Lung (tissue), 11 donors: ENCODE measurements at regions not wholly inside any gene's neighbourhood (a gene's known extent, or its start where the extent isn't known, plus 50 kb on each side); places are given as distances from the start of the nearest gene placed in this dataset.

Experiments used
- ATAC-seq: fragments of 200-7000 bp; cut with Tn5 transposase; one replicate; pipeline ENCODE4 v1.9.1; 2020; ENCODE audit warnings: moderate number of reproducible peaks; ENCODE audit not compliant: insufficient read depth, low FRiP score
- DNase-seq, 3 donors: peaks; one replicate each; pipeline ENCODE4 v3.0.0-alpha.2; 2013 to 2017
- H3K27ac ChIP-seq, 2 donors: one replicate each; pipeline ENCODE4 v1.5.1; 2013; ENCODE audit warnings: mild to moderate bottlenecking in 2 of 2, moderate library complexity in 2 of 2, control low read depth in 1 of 2, inconsistent platforms in 1 of 2, low read depth in 1 of 2, low read length in 1 of 2
- H3K27me3 ChIP-seq, 3 donors: one replicate each; pipeline ENCODE4 v1.5.1; 2013; ENCODE audit warnings: low read length in 2 of 3; ENCODE audit not compliant: control insufficient read depth in 3 of 3, insufficient read depth in 3 of 3
- H3K36me3 ChIP-seq, 4 donors: one replicate each; pipeline ENCODE4 v1.5.1; 2013; ENCODE audit warnings: low read length in 4 of 4, mild to moderate bottlenecking in 1 of 4, moderate library complexity in 1 of 4; ENCODE audit not compliant: control insufficient read depth in 4 of 4, insufficient read depth in 4 of 4
- H3K4me1 ChIP-seq, 5 donors: one replicate each; pipeline ENCODE4 v1.5.1; 2013; ENCODE audit warnings: low read length in 5 of 5, mild to moderate bottlenecking in 2 of 5, moderate library complexity in 1 of 5; ENCODE audit not compliant: control insufficient read depth in 5 of 5, insufficient read depth in 5 of 5
- H3K4me3 ChIP-seq: one replicate; pipeline ENCODE4 v1.5.1; 2013; ENCODE audit warnings: mild to moderate bottlenecking, control low read depth, moderate library complexity
- H3K9ac ChIP-seq, 2 donors: one replicate each; pipeline ENCODE4 v1.5.1; 2013; ENCODE audit warnings: low read length in 2 of 2, control low read depth in 1 of 2; ENCODE audit not compliant: insufficient read depth in 1 of 2
- H3K9me3 ChIP-seq, 4 donors: one replicate each; pipeline ENCODE4 v1.5.1; 2013; ENCODE audit warnings: low read length in 3 of 4, mild to moderate bottlenecking in 1 of 4, moderate library complexity in 1 of 4; ENCODE audit not compliant: control insufficient read depth in 4 of 4, insufficient read depth in 3 of 4
- CTCF ChIP-seq: IDR thresholded peaks from 2 replicates; pipeline ENCODE4 v1.5.1; 2012; ENCODE audit warnings: mild to moderate bottlenecking; ENCODE audit errors: control extremely low read depth, extremely low read depth
- WGBS, 2 donors: extraction: QIAGEN DNeasy Blood & Tissue Kit; methylation state at CpG; one replicate each; pipeline ENCODE4 v1.1.7; 2013; 5-methylcytosine and 5-hydroxymethylcytosine counted together
- donor health status: control.
- donor health status: control.
- donor health status: Bipolar disorder and iron deficiency.
- donor health status: healthy.
- donor health status: DM: yes; HTN: yes; CAD: no.

DNA sequence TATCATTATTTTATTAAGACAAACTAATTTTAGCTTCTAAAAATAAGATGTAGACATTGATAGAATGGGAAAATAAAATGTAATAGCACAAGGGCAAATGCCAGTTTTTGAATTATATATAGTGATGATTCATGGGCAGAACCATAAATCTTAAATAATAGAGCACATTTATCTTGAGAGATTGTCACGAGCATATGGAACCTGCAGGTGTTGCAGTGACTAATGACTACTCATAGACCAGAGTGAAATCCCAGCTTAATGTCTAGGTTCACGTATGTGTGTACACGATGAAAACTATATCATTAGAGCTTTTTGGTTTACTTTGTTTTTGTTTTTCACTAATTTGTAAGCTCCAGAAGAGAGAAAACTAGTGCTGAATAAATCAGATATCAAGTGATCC lies 150.2 kb upstream of the CACNA2D1 start:
- Histone ChIP-seq H3K9me3 (no peaks in the 10 kb centered on the region), H3K4me1 (peaks cover 0 to 5% (median 0%) of the 10 kb centered on the region in 5 donors), H3K27ac (no peak overlapping the region), H3K36me3 (no peaks in the 10 kb centered on the region), H3K27me3 (no peaks in the 10 kb centered on the region), H3K9ac (no peak overlapping the region), H3K4me3 (no peak overlapping the region)
- 70 to 87% methylated on average over 3 of the region's 3 CpGs for WGBS, 2 donors
- ATAC-seq (no peak), DNase-seq (no peak)
- no peak for TF ChIP-seq CTCF

- ATAC-seq, result no peak
- H3K4me3 ChIP-seq, result no peak overlapping the region
- H3K36me3 ChIP-seq, result no peaks in the 10 kb centered on the region
- no peak overlapping the region for H3K9ac ChIP-seq
- WGBS, 2 donors, result 88% methylated on average over 1 of the region's 1 CpG
- no peak for DNase-seq
- no peak for TF ChIP-seq CTCF
- H3K9me3 ChIP-seq, result no peaks in the 10 kb centered on the region
- no peaks in the 10 kb centered on the region for H3K27me3 ChIP-seq
- peaks cover 0 to 5% (median 0%) of the 10 kb centered on the region in 5 donors for H3K4me1 ChIP-seq
- H3K27ac ChIP-seq, result no peak overlapping the region
Measured at GRCh38 chr7:82592416-82592815, 148.8 kb upstream of the CACNA2D1 start.

DNA sequence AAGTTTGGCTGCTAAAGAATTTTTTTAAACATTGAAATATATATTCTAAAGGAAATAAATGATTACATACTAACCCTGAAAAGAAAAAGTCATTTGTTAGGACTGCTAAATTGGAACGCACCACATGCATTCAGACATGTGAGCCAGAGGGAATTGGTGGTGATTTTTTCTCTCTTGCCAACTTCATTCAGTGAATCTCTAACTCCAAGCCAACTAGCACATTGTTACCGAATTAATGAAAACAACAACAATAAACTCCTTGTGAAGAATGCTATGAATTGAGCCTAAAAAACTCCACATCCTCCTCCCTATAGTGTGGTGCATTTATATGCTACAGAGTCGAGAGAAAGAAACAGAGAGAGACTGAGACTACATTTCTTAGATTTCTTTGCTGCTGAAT lies 135.5 kb upstream of the CACNA2D1 start:
- WGBS, 2 donors, result 81 to 85% methylated on average over 3 of the region's 3 CpGs
- no peak overlapping the region for H3K27ac ChIP-seq
- no peak for TF ChIP-seq CTCF
- H3K9me3 ChIP-seq, result no peaks in the 10 kb centered on the region
- no peaks in the 10 kb centered on the region for H3K36me3 ChIP-seq
- no peak overlapping the region for H3K4me3 ChIP-seq
- no peak overlapping the region for H3K9ac ChIP-seq
- H3K27me3 ChIP-seq, result no peaks in the 10 kb centered on the region
- H3K4me1 ChIP-seq, result no peaks in the 10 kb centered on the region
- DNase-seq (no peak), ATAC-seq (no peak)

- TF ChIP-seq CTCF, result no peak
- H3K9ac ChIP-seq, result no peak overlapping the region
- H3K4me1 ChIP-seq, result no peaks in the 10 kb centered on the region
- H3K36me3 ChIP-seq, result no peaks in the 10 kb centered on the region
- H3K9me3 ChIP-seq, result no peaks in the 10 kb centered on the region
- H3K27ac ChIP-seq, result no peak overlapping the region
- 20 to 76% methylated on average over 1 of the region's 1 CpG for WGBS, 2 donors
- peak in 2 of 3 donors; percentile 39 to 54 for DNase-seq
- ATAC-seq, result no peak
- H3K27me3 ChIP-seq, result no peaks in the 10 kb centered on the region
- H3K4me3 ChIP-seq, result no peak overlapping the region
Measured at GRCh38 chr7:82578430-82578829, 134.9 kb upstream of the CACNA2D1 start.
